Heart right ventricle (tissue), 16 donors: ENCODE measurements at regions not wholly inside any gene's neighbourhood (a gene's known extent, or its start where the extent isn't known, plus 50 kb on each side); places are given as distances from the start of the nearest gene placed in this dataset.

ENCODE experiments used
- ATAC-seq, 8 donors: fragments of 200-7000 bp; cut with Tn5 transposase; one replicate each; pipeline ENCODE4 v1.9.1; 2020; ENCODE audit warnings: mild to moderate bottlenecking in 8 of 8, moderate library complexity in 8 of 8, moderate number of reproducible peaks in 1 of 8
- DNase-seq, 2 donors: peaks; one replicate each; pipeline ENCODE4 v3.0.0-alpha.2; 2020
- H3K27ac ChIP-seq, 10 donors: fragments of 200-600 bp; sonication (generic) in 2 of 10; one replicate each; pipeline versions ENCODE4 v1.5.0 to v1.8.0; 2020 to 2022; ENCODE audit warnings: mild to moderate bottlenecking in 3 of 10
- H3K27me3 ChIP-seq, 7 donors: fragments of 200-600 bp; one replicate each; pipeline ENCODE4 v1.8.0; 2021 to 2022; ENCODE audit warnings: mild to moderate bottlenecking in 2 of 7
- H3K36me3 ChIP-seq, 9 donors: fragments of 200-600 bp; sonication (generic) in 1 of 9; one replicate each; pipeline versions ENCODE4 v1.5.0 to v1.8.0; 2020 to 2022; ENCODE audit warnings: mild to moderate bottlenecking in 2 of 9
- H3K4me1 ChIP-seq, 9 donors: fragments of 200-600 bp; sonication (generic) in 1 of 9; one replicate each; pipeline versions ENCODE4 v1.5.0 to v1.8.0; 2020 to 2022; ENCODE audit warnings: mild to moderate bottlenecking in 4 of 9
- H3K4me3 ChIP-seq, 10 donors: fragments of 200-600 bp; sonication (generic) in 2 of 10; one replicate each; pipeline versions ENCODE4 v1.5.0 to v1.8.0; 2020 to 2022; ENCODE audit warnings: mild to moderate bottlenecking in 7 of 10, moderate library complexity in 2 of 10
- H3K9me3 ChIP-seq, 11 donors: fragments of 200-600 bp in 10 of 11; sonication (generic) in 2 of 11; one replicate each; pipeline versions ENCODE4 v1.5.0 to v1.8.0; 2013 to 2022; ENCODE audit warnings: mild to moderate bottlenecking in 2 of 11, control low read depth in 1 of 11, moderate library complexity in 1 of 11
- CTCF ChIP-seq, 9 donors: fragments of 200-600 bp; sonication (generic) in 2 of 9; IDR thresholded peaks; one replicate each; pipeline versions ENCODE4 v1.5.0 to v1.8.0; 2021 to 2022; ENCODE audit warnings: antibody characterized with exemption in 9 of 9, mild to moderate bottlenecking in 5 of 9, moderate library complexity in 1 of 9
- WGBS, 2 donors: extraction: QIAGEN DNeasy Blood & Tissue Kit; methylation state at CpG; one replicate each; pipeline ENCODE4 v1.1.7; 2013; ENCODE audit warnings: inconsistent platforms in 1 of 2; 5-methylcytosine and 5-hydroxymethylcytosine counted together
- intact Hi-C, 10 donors: fragments of 100-400 bp; cut with DNase I; formaldehyde crosslinking; loops; one replicate each; pipeline versions ENCODE4 v1.11.1 to v1.14.2; 2022
- donor health status: Arrhythmogenic right ventricular cardiomyopathy.
- donor health status: ischemic (EF 13 %, LVEDD 7.1; RV severe dilation, severe dysfunction).
- donor health status: healthy with polysubstance abuse.
- donor health status: DM: no; HTN: yes; CAD: no.
- donor health status: DM: no; HTN: no; CAD: no.
- donor health status: ischemic (EF 25% LVEDD 6.9; RV normal size, moderate dysfunction).
- donor health status: ischemic (EF 25% LVEDD 5.7; RV mildly dilated, moderate dysfunction).
- donor health status: healthy.
- donor health status: DM: yes; HTN: yes; CAD: no.
- donor health status: Ischemic cardiomyopathy.
- donor health status: ischemic (EF 35%, LVEDD 5.7; RV mildly dilated, moderate dysfunction).
- donor health status: nonischemic (EF 11% LVEDD 7.7; RV severe dilation, severe dysfunction).
- donor health status: DM: yes; HTN: yes; CAD: no.
- donor health status: PGD.
- donor health status: ischemic (EF 29% LVEDD 5.4; RV normal size, mild dysfunction).
- donor health status: nonischemic (EF 23%, LVEDD 6.1; RV moderate dilation, normal function).

- no peaks in the 10 kb centered on the region for H3K27me3 ChIP-seq
- H3K4me1 ChIP-seq = no peaks in the 10 kb centered on the region
- TF ChIP-seq CTCF (IDR thresholded peaks at IDR 0.05) = no peak
- 86 to 93% methylated on average over 3 of the region's 3 CpGs for WGBS, 2 donors
- H3K27ac ChIP-seq = no peak overlapping the region
- no peaks in the 10 kb centered on the region for H3K9me3 ChIP-seq
- no peaks in the 10 kb centered on the region for H3K36me3 ChIP-seq
- no peak for ATAC-seq
- intact Hi-C loops = no loop called here
- no peak overlapping the region for H3K4me3 ChIP-seq
- no peak for DNase-seq
Observed at GRCh38 chr13:73340069-73340468, 281.3 kb downstream of the KLF5 start.

- 89 to 98% methylated on average over 2 of the region's 2 CpGs for WGBS, 2 donors
- H3K36me3 ChIP-seq = no peaks in the 10 kb centered on the region
- no peak for ATAC-seq
- TF ChIP-seq CTCF (IDR thresholded peaks at IDR 0.05) = no peak
- H3K9me3 ChIP-seq = no peaks in the 10 kb centered on the region
- no peaks in the 10 kb centered on the region for H3K27me3 ChIP-seq
- H3K4me1 ChIP-seq = no peaks in the 10 kb centered on the region
- DNase-seq = no peak
- no peak overlapping the region for H3K27ac ChIP-seq
- intact Hi-C loops = no loop called here
- no peak overlapping the region for H3K4me3 ChIP-seq
Observed at GRCh38 chr13:73339086-73339485, 280.3 kb downstream of the KLF5 start.

- H3K9me3 ChIP-seq = no peaks in the 10 kb centered on the region
- H3K27ac ChIP-seq = no peak overlapping the region
- no peak for ATAC-seq
- H3K4me3 ChIP-seq = no peak overlapping the region
- WGBS, 2 donors = 43 to 54% methylated on average over 3 of the region's 3 CpGs
- no peaks in the 10 kb centered on the region for H3K27me3 ChIP-seq
- H3K36me3 ChIP-seq = no peaks in the 10 kb centered on the region
- H3K4me1 ChIP-seq = no peaks in the 10 kb centered on the region
- intact Hi-C loops = no loop called here
- no peak for DNase-seq
- TF ChIP-seq CTCF (IDR thresholded peaks at IDR 0.05) = no peak
Observed at GRCh38 chr13:73338389-73338788, 279.6 kb downstream of the KLF5 start.

- ATAC-seq = no peak
- intact Hi-C loops = no loop called here
Observed at GRCh38 chr13:73337532-73337931, 278.7 kb downstream of the KLF5 start.

More at GRCh38 chr13:73337532-73337931, 278.7 kb downstream of the KLF5 start:
- no peaks in the 10 kb centered on the region for H3K4me1 ChIP-seq
- H3K4me3 ChIP-seq = no peak overlapping the region
- no peaks in the 10 kb centered on the region for H3K27me3 ChIP-seq
- no peaks in the 10 kb centered on the region for H3K9me3 ChIP-seq
- H3K27ac ChIP-seq = no peak overlapping the region
- DNase-seq = no peak
- no peaks in the 10 kb centered on the region for H3K36me3 ChIP-seq
- no peak for TF ChIP-seq CTCF (IDR thresholded peaks at IDR 0.05)
- 65 to 74% methylated on average over 2 of the region's 2 CpGs for WGBS, 2 donors
